CD4-positive, CD25-positive, alpha-beta regulatory T cell (primary cell): ENCODE measurements at regions not wholly inside any gene's neighbourhood (a gene's known extent, or its start where the extent isn't known, plus 50 kb on each side); places are given as distances from the start of the nearest gene placed in this dataset.

ENCODE experiments used
- ATAC-seq, 2 donors: fragments of 150-1000 bp; cut with Tn5 transposase; one replicate each; pipeline ENCODE4 v1.10.0; 2021; ENCODE audit warnings: low read depth in 2 of 2, moderate number of reproducible peaks in 2 of 2, moderate library complexity in 1 of 2
- DNase-seq, 3 donors: peaks; one replicate each; pipeline versions ENCODE4 v3.0.0 to v3.0.0-alpha.2; 2012 to 2022; ENCODE audit warnings: mixed read lengths in 1 of 3
- H3K27ac ChIP-seq: one replicate; pipeline ENCODE4 v1.7.0; 2013; ENCODE audit warnings: mild to moderate bottlenecking, low read length; ENCODE audit not compliant: insufficient read depth, poor library complexity, severe bottlenecking
- H3K27me3 ChIP-seq: one replicate; pipeline ENCODE4 v1.7.0; 2013; ENCODE audit warnings: low read length; ENCODE audit not compliant: control insufficient read depth, insufficient read depth
- H3K36me3 ChIP-seq: one replicate; pipeline ENCODE4 v1.7.0; 2013; ENCODE audit warnings: mild to moderate bottlenecking, low read length, moderate library complexity; ENCODE audit not compliant: control insufficient read depth, insufficient read depth
- H3K4me1 ChIP-seq: 2 replicates; pipeline ENCODE4 v1.7.0; 2013; ENCODE audit warnings: mild to moderate bottlenecking, low read length; ENCODE audit not compliant: insufficient read depth, control insufficient read depth, poor library complexity, severe bottlenecking
- H3K4me3 ChIP-seq: one replicate; pipeline ENCODE4 v1.7.0; 2013; ENCODE audit warnings: low read depth, mild to moderate bottlenecking, low read length, moderate library complexity
- H3K9me3 ChIP-seq, 2 experiments: 1 replicate in 1 of 2; 2 replicates in 1 of 2; pipeline ENCODE4 v1.7.0; 2013; ENCODE audit warnings: low read length in 2 of 2, mild to moderate bottlenecking in 1 of 2, moderate library complexity in 1 of 2; ENCODE audit not compliant: control insufficient read depth in 2 of 2
- H3K27ac Mint-ChIP-seq, 3 donors: one replicate each; pipeline ENCODE4 v1.8.0; 2020 to 2022; ENCODE audit warnings: mild to moderate bottlenecking in 3 of 3, mixed read lengths in 3 of 3, moderate library complexity in 2 of 3
- H3K27me3 Mint-ChIP-seq: one replicate; pipeline ENCODE4 v1.8.0; 2022; ENCODE audit warnings: mild to moderate bottlenecking, mixed read lengths
- H3K36me3 Mint-ChIP-seq: one replicate; pipeline ENCODE4 v1.8.0; 2020; ENCODE audit warnings: mixed read lengths
- H3K4me1 Mint-ChIP-seq, 4 donors: one replicate each; pipeline ENCODE4 v1.8.0; 2020 to 2022; ENCODE audit warnings: mixed read lengths in 4 of 4, mild to moderate bottlenecking in 1 of 4
- H3K4me3 Mint-ChIP-seq, 4 donors: one replicate each; pipeline ENCODE4 v1.8.0; 2020 to 2022; ENCODE audit warnings: mild to moderate bottlenecking in 4 of 4, mixed read lengths in 4 of 4, moderate library complexity in 3 of 4
- H3K9me3 Mint-ChIP-seq, 7 donors: one replicate each; pipeline ENCODE4 v1.8.0; 2020 to 2022; ENCODE audit warnings: mixed read lengths in 7 of 7, mild to moderate bottlenecking in 3 of 7, moderate library complexity in 2 of 7

DNA sequence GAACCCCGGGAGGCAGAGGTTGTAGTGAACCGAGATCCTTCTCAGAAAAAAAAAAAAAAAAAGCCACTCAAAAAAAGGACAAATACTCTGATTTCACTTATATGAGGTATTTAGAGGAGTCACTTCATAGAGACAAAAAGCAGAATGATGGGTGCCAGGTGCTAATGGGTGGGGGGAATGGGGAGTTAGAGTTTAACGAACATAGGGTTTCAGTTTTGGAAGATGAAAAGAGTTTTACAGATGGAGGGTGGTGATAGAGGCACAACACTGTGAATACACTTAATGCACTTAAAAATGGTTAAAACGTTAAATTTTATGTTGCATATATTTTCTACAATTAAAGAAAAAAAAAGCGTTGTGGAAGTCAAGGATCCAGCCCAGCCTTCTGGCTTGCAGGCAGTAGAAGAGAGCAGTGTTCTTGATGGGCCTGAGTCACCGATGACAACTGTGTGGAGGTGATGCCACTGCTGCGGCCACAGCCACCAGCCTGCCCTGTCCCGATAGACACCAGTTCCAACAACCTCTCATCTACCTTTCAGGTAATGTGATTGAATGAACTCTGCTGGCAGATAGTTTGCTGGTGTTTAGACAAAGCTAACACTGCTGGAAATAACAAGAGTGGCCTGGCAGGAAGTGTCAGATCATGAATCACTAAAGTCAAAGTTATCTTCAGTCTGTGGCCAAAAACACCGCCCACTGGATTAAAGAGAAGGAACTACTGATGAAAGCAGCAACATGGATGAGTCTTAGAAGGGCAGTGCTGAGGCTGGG is 49.9 kb upstream of the COX10 start:
- Histone ChIP-seq H3K4me1 (peaks cover 10% of the 10 kb centered on the region), H3K27me3 (no peaks in the 10 kb centered on the region), H3K4me3 (peak overlapping the region; percentile 52), H3K27ac (no peak overlapping the region), H3K36me3 (no peaks in the 10 kb centered on the region), H3K9me3 (no peaks in the 10 kb centered on the region)
- Mint-ChIP-seq H3K4me1 (peaks cover 17 to 26% (median 21%) of the 10 kb centered on the region in 4 donors), H3K9me3 (peaks cover 0 to 2% (median 0%) of the 10 kb centered on the region in 7 donors), H3K36me3 (peaks cover 5% of the 10 kb centered on the region), H3K4me3 (peak overlapping the region; percentile 42 to 74 (median 62)), H3K27me3 (no peaks in the 10 kb centered on the region), H3K27ac (peak overlapping the region; percentile 11 to 87 (median 74))
- DNase-seq = peak in 1 of 3 donors; percentile 76
- peak; percentile 65 to 72 for ATAC-seq
